ENCODE measurements at regions not wholly inside any gene's neighbourhood (a gene's known extent, or its start where the extent isn't known, plus 50 kb on each side); places are given as distances from the start of the nearest gene placed in this dataset.

GRCh38 chr18:77980275-77980674, 730.6 kb downstream of the GALR1 start:
- TF ChIP-seq CTCF (IDR thresholded peaks at IDR 0.05; ENCODE audit: low read depth, low read length, poor library complexity, severe bottlenecking) (no peak), EZH2phosphoT487 (IDR thresholded peaks at IDR 0.05; ENCODE audit: borderline replicate concordance, low read length) (no peak)
